GM12878 (cell line): ENCODE measurements at regions not wholly inside any gene's neighbourhood (a gene's known extent, or its start where the extent isn't known, plus 50 kb on each side); places are given as distances from the start of the nearest gene placed in this dataset.

Source experiments
- ATAC-seq: fragments of 200-7000 bp; cut with Tn5 transposase; 3 replicates; pipeline ENCODE4 v1.9.1; 2020; ENCODE audit warnings: mild to moderate bottlenecking, moderate library complexity
- BruUV-seq: library from RNA; stranded (reverse); fragments of 400-500 nt; replicated peaks from 2 replicates; lab custom pipeline; 2021; lab: Mats Ljungman, UMichigan
- CTCF ChIA-PET: fragments of 300-600 bp; sonication (Branson Sonifier 250); formaldehyde crosslinking; extraction: SDS; loops from one replicate; lab custom pipeline; 2021; ENCODE audit warnings: inconsistent platforms; lab: Yijun Ruan, JAX
- POLR2A ChIA-PET: fragments of 350-600 bp; formaldehyde crosslinking; extraction: SDS; loops from one replicate; lab custom pipeline; 2021; ENCODE audit warnings: inconsistent platforms; lab: Charles Lee
- RAD21 ChIA-PET: fragments of 300-600 bp; sonication (Branson Sonifier 250); formaldehyde crosslinking; loops from one replicate; lab custom pipeline; 2023; ENCODE audit warnings: antibody characterized with exemption; ENCODE audit not compliant: unreplicated experiment; lab: Charles Lee
- SMC1A ChIA-PET: fragments of 300-600 bp; sonication (Branson Sonifier 250); formaldehyde crosslinking; loops from one replicate; lab custom pipeline; 2023; ENCODE audit not compliant: unreplicated experiment, uncharacterized antibody; lab: Charles Lee
- DNase-seq: peaks from one replicate; pipeline ENCODE4 v3.0.0-alpha.2; 2011; ENCODE audit warnings: low read depth, low spot score
- FAIRE-seq: peaks from 3 replicates; lab custom pipeline; 2011; peaks lifted over from hg19 to GRCh38; lab: Jason Lieb, UNC
- H2AFZ ChIP-seq: 2 replicates; pipeline ENCODE4 v1.6.0; 2011; ENCODE audit warnings: low read depth, low read length, control low read depth; ENCODE audit not compliant: control insufficient read depth
- H3K27ac ChIP-seq: 2 replicates; pipeline ENCODE4 v1.5.1; 2011; ENCODE audit warnings: control low read depth; ENCODE audit not compliant: control insufficient read depth, insufficient read depth
- H3K27me3 ChIP-seq, 2 experiments: replicated peaks in 1 of 2; 2 replicates each; pipeline versions ENCODE4 v1.6.0 to v1.6.1; 2011; ENCODE audit warnings: low read length in 1 of 2; ENCODE audit not compliant: control insufficient read depth in 2 of 2, insufficient read depth in 2 of 2
- H3K36me3 ChIP-seq, 2 experiments: 2 replicates each; pipeline ENCODE4 v1.5.1; 2011; ENCODE audit warnings: low read length in 1 of 2; ENCODE audit not compliant: control insufficient read depth in 2 of 2, insufficient read depth in 2 of 2
- H3K4me1 ChIP-seq: 2 replicates; pipeline ENCODE4 v1.6.1; 2011; ENCODE audit warnings: mild to moderate bottlenecking, low read length, moderate library complexity, mixed read lengths; ENCODE audit not compliant: control insufficient read depth, insufficient read depth
- H3K4me2 ChIP-seq: 2 replicates; pipeline ENCODE4 v1.6.0; 2011; ENCODE audit warnings: control low read depth; ENCODE audit not compliant: control insufficient read depth, insufficient read depth
- H3K4me3 ChIP-seq: fragments of 200-600 bp; sonication (generic); 2 replicates; pipeline ENCODE4 v1.5.1; 2016
- H3K79me2 ChIP-seq: 2 replicates; pipeline ENCODE4 v1.6.0; 2011; ENCODE audit warnings: low read length; ENCODE audit not compliant: control insufficient read depth, insufficient read depth
- H3K9ac ChIP-seq: 2 replicates; pipeline ENCODE4 v1.8.0; 2011; ENCODE audit warnings: low read length, control low read depth, mixed read lengths; ENCODE audit not compliant: control insufficient read depth, insufficient read depth
- H3K9me3 ChIP-seq: replicated peaks from 3 replicates; pipeline ENCODE4 v1.5.1; 2011; ENCODE audit warnings: mild to moderate bottlenecking, low read length; ENCODE audit not compliant: control insufficient read depth, insufficient read depth
- H4K20me1 ChIP-seq: 2 replicates; pipeline ENCODE4 v1.6.0; 2011; ENCODE audit not compliant: control insufficient read depth, insufficient read depth
- BMI1 ChIP-seq: fragments of 450-650 bp; IDR thresholded peaks from 2 replicates; pipeline ENCODE4 v1.6.1; 2016; ENCODE audit warnings: mild to moderate bottlenecking, moderate library complexity, borderline replicate concordance
- EZH2 ChIP-seq: IDR thresholded peaks from 2 replicates; pipeline ENCODE4 v1.6.1; 2012; ENCODE audit warnings: low read depth, mild to moderate bottlenecking, control low read depth, inconsistent platforms, low read length, borderline replicate concordance; ENCODE audit not compliant: control insufficient read depth
- HDGF ChIP-seq: fragments of 450-650 bp; IDR thresholded peaks from 2 replicates; pipeline ENCODE4 v1.6.1; 2016; ENCODE audit warnings: antibody characterized with exemption
- JUNB ChIP-seq: IDR thresholded peaks from 2 replicates; pipeline ENCODE4 v1.6.1; 2016; ENCODE audit warnings: antibody characterized with exemption, mild to moderate bottlenecking
- JUND ChIP-seq: IDR thresholded peaks from 2 replicates; pipeline ENCODE4 v1.6.1; 2012; ENCODE audit warnings: low read depth, mild to moderate bottlenecking, low read length, improper control_type of control experiment, moderate library complexity
- KDM1A ChIP-seq: fragments of 200-600 bp; sonication (generic); IDR thresholded peaks from 2 replicates; pipeline ENCODE4 v1.6.1; 2016; ENCODE audit warnings: borderline replicate concordance
- POLR2A ChIP-seq: IDR thresholded peaks from 2 replicates; pipeline ENCODE4 v1.6.1; 2011; ENCODE audit warnings: low read depth, mild to moderate bottlenecking, low read length
- RAD21 ChIP-seq: IDR thresholded peaks from 2 replicates; pipeline ENCODE4 v1.6.1; 2011; ENCODE audit warnings: mild to moderate bottlenecking, low read depth, low read length, moderate library complexity; ENCODE audit not compliant: insufficient read depth
- SPI1 ChIP-seq: IDR thresholded peaks from 2 replicates; pipeline ENCODE4 v1.6.1; 2011; ENCODE audit warnings: low read depth, mild to moderate bottlenecking, low read length, moderate library complexity, borderline replicate concordance; ENCODE audit not compliant: insufficient read depth
- STAT3 ChIP-seq: IDR thresholded peaks from 2 replicates; pipeline ENCODE4 v1.6.1; 2011; ENCODE audit warnings: low read depth, low read length, improper control_type of control experiment
- SUPT20H ChIP-seq: IDR thresholded peaks from 2 replicates; pipeline ENCODE4 v1.6.1; 2011; ENCODE audit warnings: low read depth, mild to moderate bottlenecking, low read length, moderate library complexity, borderline replicate concordance; ENCODE audit not compliant: control insufficient read depth
- ZZZ3 ChIP-seq: IDR thresholded peaks from 2 replicates; pipeline ENCODE4 v1.6.1; 2011; ENCODE audit warnings: low read depth; ENCODE audit not compliant: control insufficient read depth, insufficient read length
- WGBS: methylation state at CpG from one replicate; pipeline ENCODE4 v1.1.6; 2016; ENCODE audit warnings: low lambda C conversion rate; ENCODE audit not compliant: insufficient replicate concordance, insufficient coverage; ENCODE audit errors: missing lambda C conversion rate; 5-methylcytosine and 5-hydroxymethylcytosine counted together
- in situ Hi-C: fragments of 300-500 bp; cut with MboI; formaldehyde crosslinking; loops from 9 replicates; pipeline ENCODE4 v1.14.3; 2018; ENCODE audit warnings: mixed read lengths
- intact Hi-C: fragments of 100-400 bp; cut with micrococcal nuclease; formaldehyde crosslinking; loops from one replicate; pipeline ENCODE4 v1.14.2; 2022; ENCODE audit not compliant: unreplicated experiment
- TF ChIP-seq, protein P1 (sequence below): fragments of 450-650 bp; IDR thresholded peaks from 2 replicates; pipeline ENCODE4 v1.6.1; 2018; ENCODE audit warnings: mild to moderate bottlenecking, low read depth, moderate library complexity; ENCODE audit not compliant: partially characterized antibody
- TF ChIP-seq, protein P2 (sequence below): IDR thresholded peaks from 2 replicates; pipeline ENCODE4 v1.6.1; 2011; ENCODE audit warnings: borderline replicate concordance, low read depth, mild to moderate bottlenecking, moderate library complexity, mixed read lengths, low read length; ENCODE audit not compliant: insufficient read depth; ENCODE audit errors: extremely low read length
- TF ChIP-seq, protein P3 (sequence below): fragments of 450-650 bp; IDR thresholded peaks from 2 replicates; pipeline ENCODE4 v1.6.1; 2017; ENCODE audit warnings: mild to moderate bottlenecking, moderate library complexity
- TF ChIP-seq, protein P4 (sequence below): fragments of 150-350 bp; IDR thresholded peaks from 2 replicates; pipeline ENCODE4 v1.6.1; 2014; ENCODE audit warnings: mild to moderate bottlenecking, low read depth, low read length

DNA sequence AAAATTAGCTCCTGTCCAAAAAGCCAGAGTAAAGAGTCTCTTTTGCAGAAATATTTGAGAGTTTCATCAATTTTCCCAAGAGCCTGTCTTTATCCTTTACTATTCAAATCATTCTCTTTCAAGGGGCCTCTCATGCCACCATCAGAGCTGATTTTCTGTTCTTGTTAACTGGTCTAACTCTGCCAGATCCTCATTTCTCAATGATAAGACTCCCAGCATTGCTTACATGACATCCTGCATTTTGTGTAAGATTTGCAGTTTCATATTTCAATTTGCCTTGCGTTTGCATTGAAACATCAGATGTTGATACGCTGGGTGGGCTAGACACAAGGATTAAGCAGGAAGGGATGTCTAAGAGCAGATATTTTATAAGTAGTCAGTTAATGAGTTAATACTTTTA lies 228.7 kb downstream of the TBL1XR1 start:
- in situ Hi-C loops (no loop called here), intact Hi-C loops (no loop called here)
- no peak overlapping the region for H3K9ac ChIP-seq
- no peaks in the 10 kb centered on the region for H3K9me3 ChIP-seq
- ChIA-PET SMC1A (no interaction called here), RAD21 (no interaction called here), POLR2A (no interaction called here), CTCF (interaction anchor here (1.4 kb wide), 1 partner anchor 10 kb away, joined by 3 read pairs; no protein-coding TSS in a partner anchor)
- no peak overlapping the region for H3K27ac ChIP-seq
- H4K20me1 ChIP-seq, result no peaks in the 10 kb centered on the region
- no peak overlapping the region for H2AFZ ChIP-seq
- WGBS, result 56% methylated on average over 2 of the region's 2 CpGs
- H3K4me2 ChIP-seq, result no peak overlapping the region
- BruUV-seq, result no TSS peak
- FAIRE-seq (no peak), ATAC-seq (no peak), DNase-seq (no peak)
- no peak overlapping the region for H3K4me3 ChIP-seq
- H3K36me3 ChIP-seq, result no peaks in the 10 kb centered on the region
- H3K79me2 ChIP-seq, result no peaks in the 10 kb centered on the region
- no peaks in the 10 kb centered on the region for H3K4me1 ChIP-seq
- no peaks in the 10 kb centered on the region; a peak in 1 of 4 replicates for H3K27me3 ChIP-seq
- TF ChIP-seq, protein P1, sequence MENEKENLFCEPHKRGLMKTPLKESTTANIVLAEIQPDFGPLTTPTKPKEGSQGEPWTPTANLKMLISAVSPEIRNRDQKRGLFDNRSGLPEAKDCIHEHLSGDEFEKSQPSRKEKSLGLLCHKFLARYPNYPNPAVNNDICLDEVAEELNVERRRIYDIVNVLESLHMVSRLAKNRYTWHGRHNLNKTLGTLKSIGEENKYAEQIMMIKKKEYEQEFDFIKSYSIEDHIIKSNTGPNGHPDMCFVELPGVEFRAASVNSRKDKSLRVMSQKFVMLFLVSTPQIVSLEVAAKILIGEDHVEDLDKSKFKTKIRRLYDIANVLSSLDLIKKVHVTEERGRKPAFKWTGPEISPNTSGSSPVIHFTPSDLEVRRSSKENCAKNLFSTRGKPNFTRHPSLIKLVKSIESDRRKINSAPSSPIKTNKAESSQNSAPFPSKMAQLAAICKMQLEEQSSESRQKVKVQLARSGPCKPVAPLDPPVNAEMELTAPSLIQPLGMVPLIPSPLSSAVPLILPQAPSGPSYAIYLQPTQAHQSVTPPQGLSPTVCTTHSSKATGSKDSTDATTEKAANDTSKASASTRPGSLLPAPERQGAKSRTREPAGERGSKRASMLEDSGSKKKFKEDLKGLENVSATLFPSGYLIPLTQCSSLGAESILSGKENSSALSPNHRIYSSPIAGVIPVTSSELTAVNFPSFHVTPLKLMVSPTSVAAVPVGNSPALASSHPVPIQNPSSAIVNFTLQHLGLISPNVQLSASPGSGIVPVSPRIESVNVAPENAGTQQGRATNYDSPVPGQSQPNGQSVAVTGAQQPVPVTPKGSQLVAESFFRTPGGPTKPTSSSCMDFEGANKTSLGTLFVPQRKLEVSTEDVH, result no peak
- TF ChIP-seq, protein P2, sequence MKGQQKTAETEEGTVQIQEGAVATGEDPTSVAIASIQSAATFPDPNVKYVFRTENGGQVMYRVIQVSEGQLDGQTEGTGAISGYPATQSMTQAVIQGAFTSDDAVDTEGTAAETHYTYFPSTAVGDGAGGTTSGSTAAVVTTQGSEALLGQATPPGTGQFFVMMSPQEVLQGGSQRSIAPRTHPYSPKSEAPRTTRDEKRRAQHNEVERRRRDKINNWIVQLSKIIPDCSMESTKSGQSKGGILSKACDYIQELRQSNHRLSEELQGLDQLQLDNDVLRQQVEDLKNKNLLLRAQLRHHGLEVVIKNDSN, result no peak
- TF ChIP-seq JUND (no peak), SUPT20H (no peak), RAD21 (no peak), STAT3 (no peak), EZH2 (no peak), KDM1A (no peak), HDGF (no peak), ZZZ3 (no peak), BMI1 (no peak), JUNB (no peak), SPI1 (no peak), POLR2A (no peak)
- TF ChIP-seq, protein P3, sequence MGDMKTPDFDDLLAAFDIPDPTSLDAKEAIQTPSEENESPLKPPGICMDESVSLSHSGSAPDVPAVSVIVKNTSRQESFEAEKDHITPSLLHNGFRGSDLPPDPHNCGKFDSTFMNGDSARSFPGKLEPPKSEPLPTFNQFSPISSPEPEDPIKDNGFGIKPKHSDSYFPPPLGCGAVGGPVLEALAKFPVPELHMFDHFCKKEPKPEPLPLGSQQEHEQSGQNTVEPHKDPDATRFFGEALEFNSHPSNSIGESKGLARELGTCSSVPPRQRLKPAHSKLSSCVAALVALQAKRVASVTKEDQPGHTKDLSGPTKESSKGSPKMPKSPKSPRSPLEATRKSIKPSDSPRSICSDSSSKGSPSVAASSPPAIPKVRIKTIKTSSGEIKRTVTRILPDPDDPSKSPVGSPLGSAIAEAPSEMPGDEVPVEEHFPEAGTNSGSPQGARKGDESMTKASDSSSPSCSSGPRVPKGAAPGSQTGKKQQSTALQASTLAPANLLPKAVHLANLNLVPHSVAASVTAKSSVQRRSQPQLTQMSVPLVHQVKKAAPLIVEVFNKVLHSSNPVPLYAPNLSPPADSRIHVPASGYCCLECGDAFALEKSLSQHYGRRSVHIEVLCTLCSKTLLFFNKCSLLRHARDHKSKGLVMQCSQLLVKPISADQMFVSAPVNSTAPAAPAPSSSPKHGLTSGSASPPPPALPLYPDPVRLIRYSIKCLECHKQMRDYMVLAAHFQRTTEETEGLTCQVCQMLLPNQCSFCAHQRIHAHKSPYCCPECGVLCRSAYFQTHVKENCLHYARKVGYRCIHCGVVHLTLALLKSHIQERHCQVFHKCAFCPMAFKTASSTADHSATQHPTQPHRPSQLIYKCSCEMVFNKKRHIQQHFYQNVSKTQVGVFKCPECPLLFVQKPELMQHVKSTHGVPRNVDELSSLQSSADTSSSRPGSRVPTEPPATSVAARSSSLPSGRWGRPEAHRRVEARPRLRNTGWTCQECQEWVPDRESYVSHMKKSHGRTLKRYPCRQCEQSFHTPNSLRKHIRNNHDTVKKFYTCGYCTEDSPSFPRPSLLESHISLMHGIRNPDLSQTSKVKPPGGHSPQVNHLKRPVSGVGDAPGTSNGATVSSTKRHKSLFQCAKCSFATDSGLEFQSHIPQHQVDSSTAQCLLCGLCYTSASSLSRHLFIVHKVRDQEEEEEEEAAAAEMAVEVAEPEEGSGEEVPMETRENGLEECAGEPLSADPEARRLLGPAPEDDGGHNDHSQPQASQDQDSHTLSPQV, result no peak
- TF ChIP-seq, protein P4, sequence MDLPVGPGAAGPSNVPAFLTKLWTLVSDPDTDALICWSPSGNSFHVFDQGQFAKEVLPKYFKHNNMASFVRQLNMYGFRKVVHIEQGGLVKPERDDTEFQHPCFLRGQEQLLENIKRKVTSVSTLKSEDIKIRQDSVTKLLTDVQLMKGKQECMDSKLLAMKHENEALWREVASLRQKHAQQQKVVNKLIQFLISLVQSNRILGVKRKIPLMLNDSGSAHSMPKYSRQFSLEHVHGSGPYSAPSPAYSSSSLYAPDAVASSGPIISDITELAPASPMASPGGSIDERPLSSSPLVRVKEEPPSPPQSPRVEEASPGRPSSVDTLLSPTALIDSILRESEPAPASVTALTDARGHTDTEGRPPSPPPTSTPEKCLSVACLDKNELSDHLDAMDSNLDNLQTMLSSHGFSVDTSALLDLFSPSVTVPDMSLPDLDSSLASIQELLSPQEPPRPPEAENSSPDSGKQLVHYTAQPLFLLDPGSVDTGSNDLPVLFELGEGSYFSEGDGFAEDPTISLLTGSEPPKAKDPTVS, result no peak
